ENCODE measurements at regions not wholly inside any gene's neighbourhood (a gene's known extent, or its start where the extent isn't known, plus 50 kb on each side); places are given as distances from the start of the nearest gene placed in this dataset.

DNA sequence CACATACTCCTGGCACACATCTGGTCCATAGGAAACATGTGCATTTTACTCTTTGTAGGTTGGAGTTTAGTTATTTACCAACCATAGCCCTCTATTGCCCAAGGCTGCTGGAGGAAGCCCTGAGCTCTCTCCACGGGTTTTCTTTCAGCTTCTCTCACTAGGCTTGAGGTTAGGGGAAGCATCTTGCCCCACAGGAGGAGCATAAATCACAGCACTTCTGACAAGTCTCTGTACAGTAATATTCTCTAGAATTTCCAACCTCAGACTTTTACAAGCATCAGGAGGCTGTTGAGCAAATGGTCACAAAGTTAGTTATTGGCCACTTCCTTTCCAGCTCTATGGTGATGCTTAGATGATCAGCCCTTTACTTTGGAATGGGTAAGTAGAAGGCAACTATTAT is 122.9 kb upstream of the GLI3 start:
- TF ChIP-seq REST (IDR thresholded peaks at IDR 0.05; ENCODE audit: insufficient read depth in 1 of 2, low read depth in 2 of 2, low read length in 1 of 2) (no peak), POLR2AphosphoS5 (IDR thresholded peaks at IDR 0.05; ENCODE audit: low read depth, low read length) (no peak), TCF7L2 (IDR thresholded peaks at IDR 0.05; ENCODE audit: low read depth, low read length) (no peak), SIN3A (IDR thresholded peaks at IDR 0.05; ENCODE audit: borderline replicate concordance, insufficient read depth, low read depth, low read length) (no peak)
- TF ChIP-seq, protein P1, sequence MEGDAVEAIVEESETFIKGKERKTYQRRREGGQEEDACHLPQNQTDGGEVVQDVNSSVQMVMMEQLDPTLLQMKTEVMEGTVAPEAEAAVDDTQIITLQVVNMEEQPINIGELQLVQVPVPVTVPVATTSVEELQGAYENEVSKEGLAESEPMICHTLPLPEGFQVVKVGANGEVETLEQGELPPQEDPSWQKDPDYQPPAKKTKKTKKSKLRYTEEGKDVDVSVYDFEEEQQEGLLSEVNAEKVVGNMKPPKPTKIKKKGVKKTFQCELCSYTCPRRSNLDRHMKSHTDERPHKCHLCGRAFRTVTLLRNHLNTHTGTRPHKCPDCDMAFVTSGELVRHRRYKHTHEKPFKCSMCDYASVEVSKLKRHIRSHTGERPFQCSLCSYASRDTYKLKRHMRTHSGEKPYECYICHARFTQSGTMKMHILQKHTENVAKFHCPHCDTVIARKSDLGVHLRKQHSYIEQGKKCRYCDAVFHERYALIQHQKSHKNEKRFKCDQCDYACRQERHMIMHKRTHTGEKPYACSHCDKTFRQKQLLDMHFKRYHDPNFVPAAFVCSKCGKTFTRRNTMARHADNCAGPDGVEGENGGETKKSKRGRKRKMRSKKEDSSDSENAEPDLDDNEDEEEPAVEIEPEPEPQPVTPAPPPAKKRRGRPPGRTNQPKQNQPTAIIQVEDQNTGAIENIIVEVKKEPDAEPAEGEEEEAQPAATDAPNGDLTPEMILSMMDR (IDR thresholded peaks at IDR 0.05) = no peak
